ENCODE measurements at regions not wholly inside any gene's neighbourhood (a gene's known extent, or its start where the extent isn't known, plus 50 kb on each side); places are given as distances from the start of the nearest gene placed in this dataset.

- DNase-seq = no peak
These were observed 126.9 kb upstream of the NCK2 start for GRCh38 chr2:105617631-105618350.

- DNase-seq = no peak
These were observed 129.4 kb upstream of the NCK2 start for GRCh38 chr2:105615305-105615704.

GRCh38 chr2:105611811-105612424 is 132.8 kb upstream of the NCK2 start:
- DNase-seq = no peak

- DNase-seq = no peak
These were observed 133.4 kb upstream of the NCK2 start for GRCh38 chr2:105611333-105611637.

- no peak for DNase-seq
These were observed 134.0 kb upstream of the NCK2 start for GRCh38 chr2:105610576-105611332.

- no peak for DNase-seq
These were observed 134.8 kb upstream of the NCK2 start for GRCh38 chr2:105609746-105610402.

GRCh38 chr2:105607920-105608504 is 136.7 kb upstream of the NCK2 start:
- DNase-seq = no peak

- no peak for DNase-seq
These were observed 138.6 kb upstream of the NCK2 start for GRCh38 chr2:105606081-105606480.

GRCh38 chr2:105604938-105605337 is 139.8 kb upstream of the NCK2 start:
- no peak for DNase-seq

DNA sequence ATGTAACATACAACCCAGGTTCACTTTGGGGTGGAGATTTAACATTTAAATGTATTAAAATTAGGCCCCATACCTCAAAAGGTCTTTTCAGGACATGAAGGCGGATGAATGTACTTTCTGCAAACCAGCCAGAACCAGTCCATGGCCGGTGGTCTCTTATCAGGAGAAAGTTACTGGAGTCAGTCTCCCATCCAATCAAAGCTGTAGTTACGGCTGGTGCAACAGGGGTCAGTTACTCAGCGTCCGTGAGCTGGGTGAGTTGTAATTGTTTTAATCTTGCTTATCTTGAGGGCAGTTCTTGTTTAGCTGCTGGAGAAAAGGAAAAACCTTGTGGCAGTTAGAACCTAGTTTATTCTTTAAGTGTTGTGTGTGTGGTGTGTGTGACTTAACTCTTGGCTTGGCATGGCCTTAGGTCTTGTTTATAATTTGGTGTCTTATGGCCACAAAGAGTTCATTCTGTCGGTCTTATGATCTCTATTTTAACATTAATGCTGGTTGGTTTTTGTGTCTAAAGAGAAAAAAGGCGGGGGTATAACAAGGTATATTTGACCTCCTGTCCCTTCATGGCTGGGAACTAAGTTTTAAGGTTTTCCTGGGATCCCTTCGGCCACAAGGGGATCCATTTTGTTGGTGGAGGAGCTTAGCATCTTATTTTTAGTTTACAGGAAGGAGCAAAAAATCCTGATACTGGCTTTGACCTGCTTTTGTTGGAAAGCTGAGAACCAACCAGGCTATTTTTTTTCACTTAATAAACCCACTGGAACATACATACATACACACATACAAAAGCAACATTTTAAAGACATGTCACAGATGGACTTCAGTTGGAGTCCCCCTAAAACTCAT is 143.5 kb upstream of the NCK2 start:
- DNase-seq = no peak

- no peak for DNase-seq
These were observed 144.1 kb upstream of the NCK2 start for GRCh38 chr2:105600602-105600948.

DNA sequence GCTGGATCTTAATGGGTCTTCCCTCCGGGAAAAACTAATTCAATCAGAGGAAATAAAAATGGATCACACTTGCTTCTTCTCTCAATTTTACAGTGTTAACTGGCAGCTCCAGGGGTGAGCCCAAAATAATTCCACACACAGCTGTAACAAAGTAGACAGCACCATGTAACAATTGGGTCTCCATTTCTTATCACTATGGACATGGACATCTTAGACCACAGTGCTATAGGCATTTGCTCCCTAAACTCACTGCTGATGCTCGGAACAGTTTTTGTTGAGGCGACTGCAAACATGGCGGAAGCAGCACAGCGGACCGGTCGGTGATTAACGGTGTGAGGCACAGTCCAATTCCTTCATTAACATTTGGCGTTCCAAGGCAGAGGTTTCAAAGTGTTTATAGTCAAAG is 144.7 kb upstream of the NCK2 start:
- DNase-seq = no peak

- DNase-seq = no peak
These were observed 145.6 kb upstream of the NCK2 start for GRCh38 chr2:105598829-105599698.

GRCh38 chr2:105597806-105598803 is 146.6 kb upstream of the NCK2 start:
- DNase-seq = no peak

DNA sequence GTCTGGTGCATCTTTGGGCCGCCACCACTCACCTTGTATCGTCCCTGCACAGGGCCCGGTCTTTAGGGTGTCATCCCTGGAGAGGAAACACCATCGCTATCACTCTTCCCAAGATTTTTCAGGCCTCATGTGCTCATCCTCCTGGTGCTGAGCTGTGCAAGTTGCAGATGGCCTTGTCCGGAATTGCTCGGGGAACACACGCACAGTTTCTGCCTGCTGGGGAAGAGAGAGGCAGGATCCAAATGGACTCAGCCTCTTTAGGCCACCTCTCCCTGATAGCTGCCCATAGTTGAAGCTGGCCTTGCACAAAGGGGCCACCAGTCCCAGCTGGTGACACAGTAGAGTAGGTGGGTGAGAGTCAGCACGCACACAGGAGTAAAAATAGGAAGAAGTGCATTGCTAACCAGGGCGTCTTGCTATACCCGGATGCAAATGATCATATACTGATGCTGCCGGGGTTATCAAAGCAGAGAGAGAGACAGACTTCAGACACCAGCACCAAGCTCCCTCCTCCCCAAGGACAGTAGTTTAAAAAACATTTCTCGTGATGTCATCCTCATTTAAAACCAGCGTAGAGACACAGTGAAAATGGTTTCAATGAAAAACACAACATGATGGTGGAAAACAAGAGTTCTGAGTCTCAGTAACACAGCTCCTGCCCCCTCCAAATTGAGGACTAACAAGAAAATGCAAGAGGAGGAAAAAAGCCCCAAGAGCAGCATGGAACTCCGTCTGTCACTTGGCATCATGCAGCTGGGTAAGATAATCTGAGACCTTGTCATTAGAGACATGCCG is 147.5 kb upstream of the NCK2 start:
- no peak for DNase-seq

GRCh38 chr2:105596411-105596921 is 148.2 kb upstream of the NCK2 start:
- no peak for DNase-seq

DNA sequence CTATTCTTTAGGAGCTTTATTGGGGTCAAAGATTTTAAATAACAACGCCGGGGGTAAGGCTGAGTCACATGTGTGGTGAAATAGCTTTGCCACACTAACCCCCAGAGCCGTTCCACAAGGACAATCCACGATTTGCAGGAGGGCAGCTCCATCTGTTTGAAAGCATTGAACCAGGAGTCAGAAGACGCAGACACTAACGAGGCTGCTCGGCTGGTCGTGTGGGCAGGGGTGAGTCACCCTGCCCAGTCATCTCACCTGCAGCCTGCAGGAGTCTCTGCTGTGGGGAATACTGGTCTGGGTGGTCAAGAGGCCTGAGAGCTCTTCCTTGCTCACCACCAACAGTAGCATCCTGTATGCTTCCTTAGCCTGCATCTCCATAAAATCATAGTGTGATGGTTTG is 149.2 kb upstream of the NCK2 start:
- DNase-seq = no peak

GRCh38 chr2:105593221-105593967 is 151.3 kb upstream of the NCK2 start:
- no peak for DNase-seq
